Liver (tissue), 8 donors: ENCODE measurements at regions not wholly inside any gene's neighbourhood (a gene's known extent, or its start where the extent isn't known, plus 50 kb on each side); places are given as distances from the start of the nearest gene placed in this dataset.

Source experiments
- DNase-seq: peaks from one replicate; pipeline ENCODE4 v3.0.0-alpha.2; 2017; ENCODE audit warnings: low spot score
- H3K27ac ChIP-seq, 2 donors: one replicate each; pipeline ENCODE4 v1.7.0; 2013; ENCODE audit warnings: inconsistent platforms in 2 of 2, low read length in 2 of 2, control low read depth in 1 of 2, low read depth in 1 of 2, mild to moderate bottlenecking in 1 of 2
- H3K27me3 ChIP-seq, 4 donors: one replicate each; pipeline versions ENCODE4 v1.6.1 to v1.7.0; 2013; ENCODE audit warnings: low read length in 3 of 4, inconsistent platforms in 1 of 4, mild to moderate bottlenecking in 1 of 4, moderate library complexity in 1 of 4; ENCODE audit not compliant: control insufficient read depth in 4 of 4, insufficient read depth in 4 of 4
- H3K36me3 ChIP-seq, 4 donors: one replicate each; pipeline versions ENCODE4 v1.6.1 to v1.7.0; 2013; ENCODE audit warnings: low read length in 3 of 4, mild to moderate bottlenecking in 3 of 4, low read depth in 1 of 4, moderate library complexity in 1 of 4; ENCODE audit not compliant: control insufficient read depth in 4 of 4, insufficient read depth in 3 of 4
- H3K4me1 ChIP-seq, 4 donors: one replicate each; pipeline versions ENCODE4 v1.6.1 to v1.7.0; 2013; ENCODE audit warnings: low read length in 3 of 4, mild to moderate bottlenecking in 3 of 4, moderate library complexity in 1 of 4; ENCODE audit not compliant: control insufficient read depth in 4 of 4, insufficient read depth in 4 of 4
- H3K4me3 ChIP-seq, 3 donors: one replicate each; pipeline versions ENCODE4 v1.6.1 to v1.7.0; 2013; ENCODE audit warnings: low read length in 3 of 3, control low read depth in 1 of 3, low read depth in 1 of 3, mild to moderate bottlenecking in 1 of 3
- H3K9ac ChIP-seq, 2 donors: one replicate each; pipeline ENCODE4 v1.7.0; 2013; ENCODE audit warnings: low read length in 2 of 2, mild to moderate bottlenecking in 2 of 2, moderate library complexity in 2 of 2, control low read depth in 1 of 2, low read depth in 1 of 2
- H3K9me3 ChIP-seq, 4 donors: one replicate each; pipeline versions ENCODE4 v1.6.1 to v1.7.0; 2013; ENCODE audit warnings: low read length in 3 of 4; ENCODE audit not compliant: control insufficient read depth in 4 of 4
- EGR1 ChIP-seq, 2 donors: IDR thresholded peaks; 2 replicates each; pipeline ENCODE4 v1.6.1; 2016 to 2018; ENCODE audit warnings: antibody characterized with exemption in 2 of 2, low read depth in 2 of 2
- FOXA1 ChIP-seq: IDR thresholded peaks from 2 replicates; pipeline ENCODE4 v1.6.1; 2016; ENCODE audit warnings: antibody characterized with exemption
- FOXA2 ChIP-seq: IDR thresholded peaks from 2 replicates; pipeline ENCODE4 v1.6.1; 2016; ENCODE audit warnings: antibody characterized with exemption
- GABPA ChIP-seq, 2 donors: IDR thresholded peaks in 1 of 2; conservative IDR thresholded peaks in 1 of 2; 2 replicates each; pipeline ENCODE4 v1.6.1; 2016; ENCODE audit warnings: antibody characterized with exemption in 2 of 2, mild to moderate bottlenecking in 1 of 2, moderate library complexity in 1 of 2
- HNF4A ChIP-seq, 2 donors: conservative IDR thresholded peaks; 2 replicates each; pipeline ENCODE4 v1.6.1; 2016; ENCODE audit warnings: antibody characterized with exemption in 2 of 2, mild to moderate bottlenecking in 2 of 2
- HNF4G ChIP-seq: IDR thresholded peaks from 2 replicates; pipeline ENCODE4 v1.6.1; 2016; ENCODE audit warnings: antibody characterized with exemption
- JUND ChIP-seq, 2 donors: IDR thresholded peaks; 2 replicates each; pipeline ENCODE4 v1.6.1; 2016; ENCODE audit warnings: antibody characterized with exemption in 2 of 2
- NR2F2 ChIP-seq: IDR thresholded peaks from 2 replicates; pipeline ENCODE4 v1.6.1; 2016; ENCODE audit warnings: antibody characterized with exemption
- RAD21 ChIP-seq, 2 donors: IDR thresholded peaks; 2 replicates each; pipeline ENCODE4 v1.6.1; 2016; ENCODE audit warnings: antibody characterized with exemption in 2 of 2, mild to moderate bottlenecking in 2 of 2
- RXRA ChIP-seq, 2 donors: IDR thresholded peaks; 2 replicates each; pipeline ENCODE4 v1.6.1; 2017 to 2018; ENCODE audit warnings: antibody characterized with exemption in 2 of 2, mild to moderate bottlenecking in 1 of 2
- SP1 ChIP-seq: IDR thresholded peaks from 2 replicates; pipeline ENCODE4 v1.6.1; 2018; ENCODE audit warnings: antibody characterized with exemption, mild to moderate bottlenecking
- TAF1 ChIP-seq: conservative IDR thresholded peaks from 2 replicates; pipeline ENCODE4 v1.6.1; 2016; ENCODE audit warnings: antibody characterized with exemption, mild to moderate bottlenecking
- WGBS: extraction: QIAGEN DNeasy Blood & Tissue Kit; methylation state at CpG from one replicate; pipeline ENCODE4 v1.1.7; 2013; 5-methylcytosine and 5-hydroxymethylcytosine counted together
- TF ChIP-seq, protein P1 (sequence below): IDR thresholded peaks from 2 replicates; pipeline ENCODE4 v1.6.1; 2016; ENCODE audit warnings: antibody characterized with exemption
- TF ChIP-seq, protein P2 (sequence below): IDR thresholded peaks from 2 replicates; pipeline ENCODE4 v1.6.1; 2016; ENCODE audit warnings: antibody characterized with exemption
- TF ChIP-seq, protein P3 (sequence below): IDR thresholded peaks from 2 replicates; pipeline ENCODE4 v1.6.1; 2016; ENCODE audit warnings: antibody characterized with exemption, mild to moderate bottlenecking
- TF ChIP-seq, protein P4 (sequence below): IDR thresholded peaks from 2 replicates; pipeline ENCODE4 v1.6.1; 2016; ENCODE audit warnings: antibody characterized with exemption
- TF ChIP-seq, protein P5 (sequence below): fragments of 150-350 bp; IDR thresholded peaks from 2 replicates; pipeline ENCODE4 v1.5.1; 2017; ENCODE audit warnings: improper control_type of control experiment, low read depth, low read length; ENCODE audit not compliant: missing input control
- donor health status: healthy.
- donor health status: healthy.
- donor health status: healthy.
- donor health status: healthy.
- donor health status: healthy.

DNA sequence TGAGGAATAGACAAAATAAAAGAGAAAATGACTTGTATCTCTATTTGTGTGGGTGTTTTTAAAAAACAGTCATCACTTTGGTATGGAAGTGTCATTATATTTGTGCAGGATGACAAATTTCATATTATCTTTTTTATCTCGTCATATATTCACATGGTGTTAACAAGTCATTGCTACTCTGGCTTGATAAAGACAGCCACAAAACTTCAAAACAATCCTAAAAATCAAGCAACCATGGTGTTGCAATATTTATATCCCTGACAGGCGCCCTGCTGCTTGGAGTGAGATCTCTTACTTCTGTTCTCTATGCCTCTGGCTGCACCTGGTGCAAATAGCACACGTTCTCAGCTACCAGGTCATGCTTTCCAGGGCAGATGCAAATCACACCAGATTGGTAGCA is 278.0 kb upstream of the EPHA4 start:
- Histone ChIP-seq H3K4me1 (no peaks in the 10 kb centered on the region), H3K9me3 (no peaks in the 10 kb centered on the region), H3K27me3 (peaks cover 0 to 2% (median 0%) of the 10 kb centered on the region in 4 donors), H3K9ac (no peak overlapping the region), H3K36me3 (no peaks in the 10 kb centered on the region), H3K27ac (no peak overlapping the region), H3K4me3 (no peak overlapping the region)
- WGBS: 41% methylated on average over 3 of the region's 3 CpGs
- DNase-seq: no peak
- TF ChIP-seq HNF4A (conservative IDR thresholded peaks at IDR 0.05) (no peak), RXRA (IDR thresholded peaks at IDR 0.05) (no peak), SP1 (no peak), NR2F2 (no peak), EGR1 (IDR thresholded peaks at IDR 0.05; ENCODE audit: low read depth in 2 of 2) (no peak), GABPA (IDR thresholded peaks at IDR 0.05 in 1 of 2, conservative IDR thresholded peaks at IDR 0.05 in 1 of 2) (no peak), FOXA2 (no peak), TAF1 (no peak), FOXA1 (no peak), JUND (IDR thresholded peaks at IDR 0.05) (no peak), RAD21 (IDR thresholded peaks at IDR 0.05) (no peak)
- TF ChIP-seq, protein P1, sequence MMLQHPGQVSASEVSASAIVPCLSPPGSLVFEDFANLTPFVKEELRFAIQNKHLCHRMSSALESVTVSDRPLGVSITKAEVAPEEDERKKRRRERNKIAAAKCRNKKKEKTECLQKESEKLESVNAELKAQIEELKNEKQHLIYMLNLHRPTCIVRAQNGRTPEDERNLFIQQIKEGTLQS: no peak
- TF ChIP-seq, protein P2, sequence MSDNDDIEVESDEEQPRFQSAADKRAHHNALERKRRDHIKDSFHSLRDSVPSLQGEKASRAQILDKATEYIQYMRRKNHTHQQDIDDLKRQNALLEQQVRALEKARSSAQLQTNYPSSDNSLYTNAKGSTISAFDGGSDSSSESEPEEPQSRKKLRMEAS: no peak
- TF ChIP-seq, protein P3, sequence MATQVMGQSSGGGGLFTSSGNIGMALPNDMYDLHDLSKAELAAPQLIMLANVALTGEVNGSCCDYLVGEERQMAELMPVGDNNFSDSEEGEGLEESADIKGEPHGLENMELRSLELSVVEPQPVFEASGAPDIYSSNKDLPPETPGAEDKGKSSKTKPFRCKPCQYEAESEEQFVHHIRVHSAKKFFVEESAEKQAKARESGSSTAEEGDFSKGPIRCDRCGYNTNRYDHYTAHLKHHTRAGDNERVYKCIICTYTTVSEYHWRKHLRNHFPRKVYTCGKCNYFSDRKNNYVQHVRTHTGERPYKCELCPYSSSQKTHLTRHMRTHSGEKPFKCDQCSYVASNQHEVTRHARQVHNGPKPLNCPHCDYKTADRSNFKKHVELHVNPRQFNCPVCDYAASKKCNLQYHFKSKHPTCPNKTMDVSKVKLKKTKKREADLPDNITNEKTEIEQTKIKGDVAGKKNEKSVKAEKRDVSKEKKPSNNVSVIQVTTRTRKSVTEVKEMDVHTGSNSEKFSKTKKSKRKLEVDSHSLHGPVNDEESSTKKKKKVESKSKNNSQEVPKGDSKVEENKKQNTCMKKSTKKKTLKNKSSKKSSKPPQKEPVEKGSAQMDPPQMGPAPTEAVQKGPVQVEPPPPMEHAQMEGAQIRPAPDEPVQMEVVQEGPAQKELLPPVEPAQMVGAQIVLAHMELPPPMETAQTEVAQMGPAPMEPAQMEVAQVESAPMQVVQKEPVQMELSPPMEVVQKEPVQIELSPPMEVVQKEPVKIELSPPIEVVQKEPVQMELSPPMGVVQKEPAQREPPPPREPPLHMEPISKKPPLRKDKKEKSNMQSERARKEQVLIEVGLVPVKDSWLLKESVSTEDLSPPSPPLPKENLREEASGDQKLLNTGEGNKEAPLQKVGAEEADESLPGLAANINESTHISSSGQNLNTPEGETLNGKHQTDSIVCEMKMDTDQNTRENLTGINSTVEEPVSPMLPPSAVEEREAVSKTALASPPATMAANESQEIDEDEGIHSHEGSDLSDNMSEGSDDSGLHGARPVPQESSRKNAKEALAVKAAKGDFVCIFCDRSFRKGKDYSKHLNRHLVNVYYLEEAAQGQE: no peak
- TF ChIP-seq, protein P4, sequence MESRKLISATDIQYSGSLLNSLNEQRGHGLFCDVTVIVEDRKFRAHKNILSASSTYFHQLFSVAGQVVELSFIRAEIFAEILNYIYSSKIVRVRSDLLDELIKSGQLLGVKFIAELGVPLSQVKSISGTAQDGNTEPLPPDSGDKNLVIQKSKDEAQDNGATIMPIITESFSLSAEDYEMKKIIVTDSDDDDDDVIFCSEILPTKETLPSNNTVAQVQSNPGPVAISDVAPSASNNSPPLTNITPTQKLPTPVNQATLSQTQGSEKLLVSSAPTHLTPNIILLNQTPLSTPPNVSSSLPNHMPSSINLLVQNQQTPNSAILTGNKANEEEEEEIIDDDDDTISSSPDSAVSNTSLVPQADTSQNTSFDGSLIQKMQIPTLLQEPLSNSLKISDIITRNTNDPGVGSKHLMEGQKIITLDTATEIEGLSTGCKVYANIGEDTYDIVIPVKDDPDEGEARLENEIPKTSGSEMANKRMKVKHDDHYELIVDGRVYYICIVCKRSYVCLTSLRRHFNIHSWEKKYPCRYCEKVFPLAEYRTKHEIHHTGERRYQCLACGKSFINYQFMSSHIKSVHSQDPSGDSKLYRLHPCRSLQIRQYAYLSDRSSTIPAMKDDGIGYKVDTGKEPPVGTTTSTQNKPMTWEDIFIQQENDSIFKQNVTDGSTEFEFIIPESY: no peak
- TF ChIP-seq, protein P5, sequence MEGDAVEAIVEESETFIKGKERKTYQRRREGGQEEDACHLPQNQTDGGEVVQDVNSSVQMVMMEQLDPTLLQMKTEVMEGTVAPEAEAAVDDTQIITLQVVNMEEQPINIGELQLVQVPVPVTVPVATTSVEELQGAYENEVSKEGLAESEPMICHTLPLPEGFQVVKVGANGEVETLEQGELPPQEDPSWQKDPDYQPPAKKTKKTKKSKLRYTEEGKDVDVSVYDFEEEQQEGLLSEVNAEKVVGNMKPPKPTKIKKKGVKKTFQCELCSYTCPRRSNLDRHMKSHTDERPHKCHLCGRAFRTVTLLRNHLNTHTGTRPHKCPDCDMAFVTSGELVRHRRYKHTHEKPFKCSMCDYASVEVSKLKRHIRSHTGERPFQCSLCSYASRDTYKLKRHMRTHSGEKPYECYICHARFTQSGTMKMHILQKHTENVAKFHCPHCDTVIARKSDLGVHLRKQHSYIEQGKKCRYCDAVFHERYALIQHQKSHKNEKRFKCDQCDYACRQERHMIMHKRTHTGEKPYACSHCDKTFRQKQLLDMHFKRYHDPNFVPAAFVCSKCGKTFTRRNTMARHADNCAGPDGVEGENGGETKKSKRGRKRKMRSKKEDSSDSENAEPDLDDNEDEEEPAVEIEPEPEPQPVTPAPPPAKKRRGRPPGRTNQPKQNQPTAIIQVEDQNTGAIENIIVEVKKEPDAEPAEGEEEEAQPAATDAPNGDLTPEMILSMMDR: no peak

DNA sequence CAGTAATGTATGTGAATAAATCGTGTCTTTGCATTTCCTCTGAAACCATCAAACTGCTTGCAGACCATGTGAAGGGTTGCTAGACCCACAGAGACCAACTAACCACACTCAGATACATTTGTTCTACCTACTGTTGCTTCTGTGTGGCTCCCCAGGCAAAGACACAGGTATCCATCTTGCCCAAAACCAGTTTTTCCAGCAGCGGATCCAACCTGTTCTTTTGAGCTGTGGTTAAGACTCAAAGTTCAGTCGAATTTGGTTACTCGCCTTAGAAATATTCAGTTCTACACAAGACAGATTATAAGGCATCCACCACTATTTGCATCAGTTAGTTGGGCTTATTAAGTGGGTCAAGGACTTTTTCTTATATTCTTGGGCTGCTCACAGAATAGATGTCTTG is 276.2 kb upstream of the EPHA4 start:
- TF ChIP-seq TAF1 (no peak), SP1 (no peak), EGR1 (IDR thresholded peaks at IDR 0.05; ENCODE audit: low read depth in 2 of 2) (no peak), RXRA (IDR thresholded peaks at IDR 0.05) (no peak), NR2F2 (no peak), HNF4G (no peak), HNF4A (conservative IDR thresholded peaks at IDR 0.05) (no peak), JUND (IDR thresholded peaks at IDR 0.05) (no peak), FOXA1 (no peak), FOXA2 (no peak), RAD21 (IDR thresholded peaks at IDR 0.05) (no peak)
- TF ChIP-seq, protein P4: no peak
- TF ChIP-seq, protein P5: no peak
- TF ChIP-seq, protein P1: no peak
- TF ChIP-seq, protein P2: no peak
- no peak overlapping the region for H3K27ac ChIP-seq
- no peaks in the 10 kb centered on the region for H3K36me3 ChIP-seq
- H3K9ac ChIP-seq: no peak overlapping the region
- no peaks in the 10 kb centered on the region for H3K4me1 ChIP-seq
- peaks cover 0 to 2% (median 0%) of the 10 kb centered on the region in 4 donors for H3K27me3 ChIP-seq
- H3K4me3 ChIP-seq: no peak overlapping the region
- 80% methylated on average over 4 of the region's 4 CpGs for WGBS
- DNase-seq: no peak
- no peaks in the 10 kb centered on the region for H3K9me3 ChIP-seq
